ENCODE measurements at regions not wholly inside any gene's neighbourhood (a gene's known extent, or its start where the extent isn't known, plus 50 kb on each side); places are given as distances from the start of the nearest gene placed in this dataset.
A peak's percentile ranks its signal among the peaks of the same experiment; 100 is the strongest.

GRCh38 chrX:39150220-39150619, 349.0 kb downstream of the MID1IP1 start:
- no peak for DNase-seq

GRCh38 chrX:39150621-39151020, 349.4 kb downstream of the MID1IP1 start:
- no peak for DNase-seq

GRCh38 chrX:39152106-39152649, 350.9 kb downstream of the MID1IP1 start:
- peak in 1 of 2 donors; percentile 1 for DNase-seq

- no peak for DNase-seq
Observed at GRCh38 chrX:39156051-39156450, 354.8 kb downstream of the MID1IP1 start.

- no peak for DNase-seq
Observed at GRCh38 chrX:39157006-39157405, 355.7 kb downstream of the MID1IP1 start.

GRCh38 chrX:39157796-39158195, 356.5 kb downstream of the MID1IP1 start:
- no peak for DNase-seq

GRCh38 chrX:39158801-39159657, 357.8 kb downstream of the MID1IP1 start:
- DNase-seq: peak in 1 of 2 donors; percentile 69

GRCh38 chrX:39159921-39160507, 358.8 kb downstream of the MID1IP1 start:
- no peak for DNase-seq

- DNase-seq: no peak
Observed at GRCh38 chrX:39161611-39162255, 360.5 kb downstream of the MID1IP1 start.

- DNase-seq: peak in 1 of 2 donors; percentile 1
Observed at GRCh38 chrX:39162322-39162735, 361.1 kb downstream of the MID1IP1 start.

GRCh38 chrX:39163581-39164126, 362.4 kb downstream of the MID1IP1 start:
- DNase-seq: no peak

- no peak for DNase-seq
Observed at GRCh38 chrX:39164212-39164611, 363.0 kb downstream of the MID1IP1 start.

- DNase-seq: no peak
Observed at GRCh38 chrX:39165185-39165584, 363.9 kb downstream of the MID1IP1 start.

- no peak for DNase-seq
Observed at GRCh38 chrX:39165773-39166172, 364.5 kb downstream of the MID1IP1 start.

- DNase-seq: no peak
Observed at GRCh38 chrX:39167791-39168190, 366.5 kb downstream of the MID1IP1 start.

GRCh38 chrX:39168609-39169008, 367.4 kb downstream of the MID1IP1 start:
- DNase-seq: no peak

GRCh38 chrX:39169976-39170375, 368.7 kb downstream of the MID1IP1 start:
- no peak for DNase-seq

GRCh38 chrX:39170464-39170863, 369.2 kb downstream of the MID1IP1 start:
- no peak for DNase-seq

GRCh38 chrX:39171686-39172085, 370.4 kb downstream of the MID1IP1 start:
- DNase-seq: no peak

- no peak for DNase-seq
Observed at GRCh38 chrX:39174241-39174771, 373.0 kb downstream of the MID1IP1 start.

GRCh38 chrX:39174772-39175417, 373.6 kb downstream of the MID1IP1 start:
- DNase-seq: peak in 1 of 2 donors; percentile 1

- DNase-seq: no peak
Observed at GRCh38 chrX:39175418-39176057, 374.3 kb downstream of the MID1IP1 start.

Measured in bone marrow (tissue), 2 donors.